PFSK-1 (cell line): ENCODE measurements at regions not wholly inside any gene's neighbourhood (a gene's known extent, or its start where the extent isn't known, plus 50 kb on each side); places are given as distances from the start of the nearest gene placed in this dataset.

Experiments used
- FOXP2 ChIP-seq: optimal IDR thresholded peaks from 2 replicates; pipeline ENCODE3; 2011; ENCODE audit warnings: borderline replicate concordance, control low read depth, inconsistent platforms; ENCODE audit not compliant: insufficient read depth; ENCODE audit errors: extremely low read length, extremely low read depth
- POLR2AphosphoS5 ChIP-seq: IDR thresholded peaks from 2 replicates; pipeline ENCODE4 v1.6.1; 2012; ENCODE audit warnings: low read depth, mild to moderate bottlenecking, control low read depth, low read length, moderate library complexity
- SIN3A ChIP-seq: IDR thresholded peaks from 2 replicates; pipeline ENCODE4 v1.6.1; 2012; ENCODE audit warnings: mild to moderate bottlenecking, low read length, moderate library complexity, borderline replicate concordance; ENCODE audit not compliant: insufficient read depth
- TAF1 ChIP-seq: IDR thresholded peaks from 2 replicates; pipeline ENCODE4 v1.6.1; 2012; ENCODE audit warnings: low read length, control low read depth, borderline replicate concordance; ENCODE audit not compliant: insufficient read depth
- TF ChIP-seq, protein P1 (sequence below), 2 experiments: IDR thresholded peaks; 2 replicates each; pipeline versions ENCODE4 v1.6.1 to v1.8.0; 2011 to 2012; ENCODE audit warnings: low read depth in 2 of 2, low read length in 2 of 2, control low read depth in 1 of 2, inconsistent platforms in 1 of 2, mild to moderate bottlenecking in 1 of 2, moderate library complexity in 1 of 2; ENCODE audit not compliant: insufficient read depth in 1 of 2

DNA sequence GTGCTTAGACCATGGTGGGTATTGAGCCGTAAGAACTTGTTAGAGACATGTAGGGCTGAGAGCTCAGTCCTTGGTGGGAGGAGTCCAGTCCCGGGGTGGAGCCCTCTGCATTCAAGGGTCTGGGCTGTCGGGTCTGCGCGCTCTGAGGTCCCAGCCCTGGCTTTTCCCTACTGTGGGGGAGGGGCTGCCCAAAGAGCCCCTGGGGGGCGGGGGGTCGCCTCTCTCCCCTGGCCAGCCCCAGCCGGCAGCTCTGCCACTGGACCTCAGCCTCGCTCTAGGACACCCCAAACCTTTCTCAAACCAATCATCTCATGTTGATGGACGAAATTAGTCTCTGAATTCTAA, 1006.4 kb downstream of the BRD1 start:
- TF ChIP-seq FOXP2 (no peak), TAF1 (no peak), SIN3A (no peak), POLR2AphosphoS5 (no peak)
- TF ChIP-seq, protein P1, sequence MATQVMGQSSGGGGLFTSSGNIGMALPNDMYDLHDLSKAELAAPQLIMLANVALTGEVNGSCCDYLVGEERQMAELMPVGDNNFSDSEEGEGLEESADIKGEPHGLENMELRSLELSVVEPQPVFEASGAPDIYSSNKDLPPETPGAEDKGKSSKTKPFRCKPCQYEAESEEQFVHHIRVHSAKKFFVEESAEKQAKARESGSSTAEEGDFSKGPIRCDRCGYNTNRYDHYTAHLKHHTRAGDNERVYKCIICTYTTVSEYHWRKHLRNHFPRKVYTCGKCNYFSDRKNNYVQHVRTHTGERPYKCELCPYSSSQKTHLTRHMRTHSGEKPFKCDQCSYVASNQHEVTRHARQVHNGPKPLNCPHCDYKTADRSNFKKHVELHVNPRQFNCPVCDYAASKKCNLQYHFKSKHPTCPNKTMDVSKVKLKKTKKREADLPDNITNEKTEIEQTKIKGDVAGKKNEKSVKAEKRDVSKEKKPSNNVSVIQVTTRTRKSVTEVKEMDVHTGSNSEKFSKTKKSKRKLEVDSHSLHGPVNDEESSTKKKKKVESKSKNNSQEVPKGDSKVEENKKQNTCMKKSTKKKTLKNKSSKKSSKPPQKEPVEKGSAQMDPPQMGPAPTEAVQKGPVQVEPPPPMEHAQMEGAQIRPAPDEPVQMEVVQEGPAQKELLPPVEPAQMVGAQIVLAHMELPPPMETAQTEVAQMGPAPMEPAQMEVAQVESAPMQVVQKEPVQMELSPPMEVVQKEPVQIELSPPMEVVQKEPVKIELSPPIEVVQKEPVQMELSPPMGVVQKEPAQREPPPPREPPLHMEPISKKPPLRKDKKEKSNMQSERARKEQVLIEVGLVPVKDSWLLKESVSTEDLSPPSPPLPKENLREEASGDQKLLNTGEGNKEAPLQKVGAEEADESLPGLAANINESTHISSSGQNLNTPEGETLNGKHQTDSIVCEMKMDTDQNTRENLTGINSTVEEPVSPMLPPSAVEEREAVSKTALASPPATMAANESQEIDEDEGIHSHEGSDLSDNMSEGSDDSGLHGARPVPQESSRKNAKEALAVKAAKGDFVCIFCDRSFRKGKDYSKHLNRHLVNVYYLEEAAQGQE (IDR thresholded peaks at IDR 0.05; ENCODE audit: insufficient read depth in 1 of 2, low read depth in 2 of 2, low read length in 2 of 2) = no peak

DNA sequence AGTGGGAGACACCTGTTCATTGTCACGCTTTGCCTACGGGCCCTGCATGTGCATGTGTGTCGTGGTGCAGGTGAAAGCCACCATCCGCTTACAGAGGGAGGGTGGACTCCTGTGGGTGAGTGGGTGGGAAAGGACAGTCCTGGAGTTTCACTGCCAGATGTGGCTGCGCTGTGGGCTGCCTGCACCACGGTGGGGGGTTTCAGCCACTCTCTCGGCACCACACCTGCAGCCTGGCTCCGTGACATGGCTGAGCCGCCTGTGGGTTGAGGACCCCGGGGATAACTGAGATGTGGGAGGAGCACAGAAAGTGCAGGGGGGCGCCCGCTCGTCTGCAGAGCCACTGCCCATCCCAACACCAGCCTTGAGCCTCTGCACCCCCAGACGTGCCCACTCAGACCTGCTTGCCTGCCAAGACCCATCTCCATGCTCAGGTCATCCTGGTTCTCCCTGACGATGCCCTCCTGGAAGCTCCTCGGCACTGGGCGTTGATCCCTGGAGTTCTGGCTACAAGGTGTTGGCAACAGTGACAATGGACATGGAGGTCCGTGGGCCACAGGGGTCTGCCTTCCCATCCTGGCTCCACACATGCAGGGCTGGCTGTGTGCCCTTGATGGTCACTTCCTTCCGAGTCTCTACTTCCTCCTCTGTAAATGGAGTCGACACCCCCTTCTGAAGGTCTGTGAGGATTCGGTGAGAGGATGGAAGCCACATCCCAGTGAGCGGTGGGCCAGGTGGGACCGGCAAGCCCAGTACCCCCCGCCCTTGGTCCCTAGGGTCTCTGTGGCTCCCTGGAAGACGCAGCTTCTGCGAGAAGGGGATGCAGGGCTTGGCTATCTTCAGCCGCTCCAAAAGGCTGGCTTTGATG, 1007.0 kb downstream of the BRD1 start:
- TF ChIP-seq SIN3A (no peak), TAF1 (no peak), FOXP2 (no peak), POLR2AphosphoS5 (no peak)
- TF ChIP-seq, protein P1 (IDR thresholded peaks at IDR 0.05; ENCODE audit: insufficient read depth in 1 of 2, low read depth in 2 of 2, low read length in 2 of 2) = no peak

DNA sequence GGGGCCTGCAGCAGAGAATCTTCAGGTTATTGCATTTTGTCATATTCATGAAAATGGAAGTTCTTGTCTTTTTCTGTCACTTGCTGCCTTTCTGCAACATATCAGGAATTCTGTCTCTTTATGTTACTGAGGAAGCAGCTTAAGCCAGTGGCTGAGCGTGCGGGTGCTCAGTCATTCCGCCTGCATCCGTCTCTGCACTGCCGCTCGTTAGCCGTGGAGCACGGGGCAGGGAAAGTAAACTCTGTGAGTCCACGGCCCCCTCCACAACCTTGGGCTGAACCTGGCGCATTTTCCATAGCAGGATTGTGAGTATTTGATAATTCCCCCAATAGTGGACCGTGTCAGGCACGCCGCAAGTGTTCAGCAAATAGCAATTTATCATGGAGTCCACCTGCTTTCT, 1007.7 kb downstream of the BRD1 start:
- TF ChIP-seq TAF1 = no peak
- TF ChIP-seq, protein P1 (IDR thresholded peaks at IDR 0.05; ENCODE audit: insufficient read depth in 1 of 2, low read depth in 2 of 2, low read length in 2 of 2) = no peak
- no peak for TF ChIP-seq POLR2AphosphoS5
- no peak for TF ChIP-seq SIN3A
- no peak for TF ChIP-seq FOXP2

DNA sequence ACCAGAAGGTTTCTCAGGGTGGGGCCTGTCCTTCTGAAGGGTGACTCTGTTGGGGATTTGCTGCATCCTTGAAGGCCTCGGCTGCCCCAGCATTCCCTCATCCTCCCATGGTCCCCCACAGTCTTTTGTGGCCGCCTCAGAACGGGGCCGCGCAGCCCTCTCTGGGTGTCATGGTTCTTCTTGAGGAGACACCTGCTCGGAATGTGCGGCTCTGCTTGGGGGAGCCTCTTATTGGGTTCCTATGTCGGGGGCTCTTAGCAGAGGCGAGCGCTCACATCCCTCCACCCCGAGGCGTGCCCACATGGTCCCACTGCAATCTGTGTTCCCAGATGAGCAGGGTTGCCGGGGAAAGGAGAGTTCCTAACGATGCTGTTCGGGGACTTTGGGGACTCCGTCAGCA, 1008.4 kb downstream of the BRD1 start:
- TF ChIP-seq FOXP2 (no peak), POLR2AphosphoS5 (no peak), SIN3A (no peak), TAF1 (no peak)
- TF ChIP-seq, protein P1 (IDR thresholded peaks at IDR 0.05; ENCODE audit: insufficient read depth in 1 of 2, low read depth in 2 of 2, low read length in 2 of 2) = no peak

DNA sequence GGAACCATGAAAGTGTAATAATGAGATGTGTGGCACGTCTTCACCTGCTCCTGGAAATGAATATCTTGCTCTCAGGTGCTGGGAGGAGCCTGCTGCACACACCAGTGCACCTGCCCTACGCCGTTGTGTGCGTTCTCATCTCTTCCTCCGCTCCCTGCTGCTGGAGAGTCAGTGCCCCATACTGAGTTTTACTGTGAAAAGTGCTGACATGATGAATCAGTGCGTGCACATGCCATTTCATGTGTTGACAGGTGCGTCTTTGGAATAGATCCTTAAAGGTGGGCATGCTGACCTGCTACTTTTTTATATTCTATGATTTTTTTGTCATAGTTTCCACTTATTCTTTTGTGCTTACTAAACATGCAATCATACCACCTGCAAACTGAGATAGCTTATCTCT, 1015.8 kb downstream of the BRD1 start:
- TF ChIP-seq SIN3A = no peak
